GM23338 (cell line): ENCODE measurements at regions not wholly inside any gene's neighbourhood (a gene's known extent, or its start where the extent isn't known, plus 50 kb on each side); places are given as distances from the start of the nearest gene placed in this dataset.

Source experiments
- ATAC-seq: fragments of 200-7000 bp; cut with Tn5 transposase; 3 replicates; pipeline ENCODE4 v1.9.1; 2020
- DNase-seq: peaks from one replicate; pipeline ENCODE4 v3.0.0-alpha.2; 2015; ENCODE audit warnings: low spot score
- H2AFZ ChIP-seq: fragments of 200-600 bp; sonication (generic); 2 replicates; pipeline ENCODE4 v1.8.0; 2016; ENCODE audit warnings: antibody characterized with exemption, mild to moderate bottlenecking, moderate library complexity
- H3F3A ChIP-seq: fragments of 200-600 bp; sonication (generic); replicated peaks from 2 replicates; pipeline ENCODE4 v1.8.0; 2017; ENCODE audit warnings: antibody characterized with exemption, mixed run types, low read depth
- H3K27ac ChIP-seq: fragments of 200-600 bp; sonication (generic); 2 replicates; pipeline ENCODE4 v1.6.1; 2016; ENCODE audit warnings: low read depth
- H3K27me3 ChIP-seq: fragments of 200-600 bp; sonication (generic); 2 replicates; pipeline ENCODE4 v1.8.0; 2016; ENCODE audit warnings: mild to moderate bottlenecking, mixed run types, moderate library complexity; ENCODE audit not compliant: insufficient read depth
- H3K36me3 ChIP-seq: fragments of 200-600 bp; sonication (generic); 2 replicates; pipeline ENCODE4 v1.8.0; 2016; ENCODE audit warnings: mild to moderate bottlenecking; ENCODE audit not compliant: insufficient read depth
- H3K4me1 ChIP-seq: fragments of 200-600 bp; sonication (generic); 2 replicates; pipeline ENCODE4 v1.8.0; 2016; ENCODE audit warnings: mild to moderate bottlenecking, moderate library complexity; ENCODE audit not compliant: insufficient read depth
- H3K4me2 ChIP-seq: fragments of 200-600 bp; sonication (generic); 2 replicates; pipeline ENCODE4 v1.7.1; 2017; ENCODE audit warnings: mixed run types
- H3K4me3 ChIP-seq: fragments of 200-600 bp; sonication (generic); 2 replicates; pipeline ENCODE4 v1.6.1; 2016; ENCODE audit warnings: mixed run types
- H3K79me2 ChIP-seq: fragments of 200-600 bp; sonication (generic); replicated peaks from 2 replicates; pipeline ENCODE4 v1.8.0; 2017; ENCODE audit warnings: mild to moderate bottlenecking; ENCODE audit not compliant: insufficient read depth
- H3K9me2 ChIP-seq: fragments of 200-600 bp; sonication (generic); 2 replicates; pipeline ENCODE4 v1.8.0; 2017; ENCODE audit not compliant: insufficient read depth
- H4K20me1 ChIP-seq: fragments of 200-600 bp; sonication (generic); replicated peaks from 2 replicates; pipeline ENCODE4 v1.8.0; 2017; ENCODE audit warnings: mild to moderate bottlenecking; ENCODE audit not compliant: insufficient read depth
- H3K27ac Mint-ChIP-seq: 2 replicates; pipeline ENCODE4 v1.8.0; 2020; ENCODE audit warnings: inconsistent platforms, mild to moderate bottlenecking, moderate library complexity, mixed read lengths
- H3K27me3 Mint-ChIP-seq: 3 replicates; pipeline ENCODE4 v1.8.0; 2022; ENCODE audit warnings: low read depth, mild to moderate bottlenecking, moderate library complexity, mixed read lengths, inconsistent platforms; ENCODE audit not compliant: insufficient read depth, poor library complexity
- H3K36me3 Mint-ChIP-seq: 3 replicates; pipeline ENCODE4 v1.8.0; 2021; ENCODE audit warnings: low read depth, mild to moderate bottlenecking, inconsistent platforms, moderate library complexity, mixed read lengths
- H3K4me1 Mint-ChIP-seq: 3 replicates; pipeline ENCODE4 v1.8.0; 2020; ENCODE audit warnings: mild to moderate bottlenecking, inconsistent platforms, mixed read lengths
- H3K4me3 Mint-ChIP-seq: 3 replicates; pipeline ENCODE4 v1.8.0; 2021; ENCODE audit warnings: moderate library complexity, mild to moderate bottlenecking, inconsistent platforms, mixed read lengths
- H3K9me3 Mint-ChIP-seq: 3 replicates; pipeline ENCODE4 v1.8.0; 2020; ENCODE audit warnings: moderate library complexity, mild to moderate bottlenecking, inconsistent platforms, mixed read lengths
- CREB1 ChIP-seq: fragments of 250-450 bp; sonication (Bioruptor Pico); IDR thresholded peaks from 2 replicates; pipeline ENCODE4 v1.5.0; 2020; ENCODE audit warnings: low read depth, mild to moderate bottlenecking, moderate library complexity
- ETS1 ChIP-seq: IDR thresholded peaks from 2 replicates; pipeline ENCODE4 v1.6.1; 2016; ENCODE audit warnings: antibody characterized with exemption
- EZH2 ChIP-seq: fragments of 200-600 bp; sonication (generic); IDR thresholded peaks from one replicate; pipeline ENCODE4 v1.8.0; 2017; ENCODE audit warnings: antibody characterized with exemption, mild to moderate bottlenecking, low read depth; ENCODE audit not compliant: unreplicated experiment
- EZH2phosphoT487 ChIP-seq: fragments of 200-600 bp; sonication (generic); IDR thresholded peaks from one replicate; pipeline ENCODE4 v1.8.1; 2018; ENCODE audit warnings: antibody characterized with exemption; ENCODE audit not compliant: unreplicated experiment
- JUNB ChIP-seq: IDR thresholded peaks from one replicate; pipeline ENCODE4 v1.6.1; 2016; ENCODE audit warnings: antibody characterized with exemption; ENCODE audit not compliant: unreplicated experiment
- NANOG ChIP-seq: IDR thresholded peaks from 2 replicates; pipeline ENCODE4 v1.6.1; 2016; ENCODE audit warnings: antibody characterized with exemption, borderline replicate concordance
- POLR2AphosphoS5 ChIP-seq: IDR thresholded peaks from 2 replicates; pipeline ENCODE4 v1.6.1; 2016; ENCODE audit warnings: antibody characterized with exemption, low read depth
- STAT1 ChIP-seq: IDR thresholded peaks from one replicate; pipeline ENCODE4 v1.6.1; 2016; ENCODE audit warnings: antibody characterized with exemption; ENCODE audit not compliant: unreplicated experiment
- ZNF114 ChIP-seq: fragments of 250-450 bp; sonication (Bioruptor Pico); IDR thresholded peaks from 2 replicates; pipeline ENCODE4 v1.5.0; 2020; ENCODE audit warnings: mild to moderate bottlenecking, moderate library complexity
- ZNF331 ChIP-seq: fragments of 250-450 bp; sonication (Bioruptor Pico); IDR thresholded peaks from 2 replicates; pipeline ENCODE4 v1.5.0; 2020; ENCODE audit warnings: low read depth, mild to moderate bottlenecking, moderate library complexity
- ZNF462 ChIP-seq: fragments of 250-450 bp; sonication (Bioruptor Pico); IDR thresholded peaks from 2 replicates; pipeline ENCODE4 v1.5.0; 2020; ENCODE audit warnings: mild to moderate bottlenecking, moderate library complexity
- TF ChIP-seq, protein P1 (sequence below): IDR thresholded peaks from one replicate; pipeline ENCODE4 v1.6.1; 2018; ENCODE audit warnings: antibody characterized with exemption; ENCODE audit not compliant: unreplicated experiment
- TF ChIP-seq, protein P2 (sequence below), 2 experiments: fragments of 200-600 bp in 1 of 2; sonication (generic) in 1 of 2; conservative IDR thresholded peaks; 2 replicates each; pipeline versions ENCODE4 v1.5.1 to v1.6.1; 2016 to 2017; ENCODE audit warnings: antibody characterized with exemption in 2 of 2, low read depth in 2 of 2, mild to moderate bottlenecking in 2 of 2, moderate library complexity in 1 of 2

DNA sequence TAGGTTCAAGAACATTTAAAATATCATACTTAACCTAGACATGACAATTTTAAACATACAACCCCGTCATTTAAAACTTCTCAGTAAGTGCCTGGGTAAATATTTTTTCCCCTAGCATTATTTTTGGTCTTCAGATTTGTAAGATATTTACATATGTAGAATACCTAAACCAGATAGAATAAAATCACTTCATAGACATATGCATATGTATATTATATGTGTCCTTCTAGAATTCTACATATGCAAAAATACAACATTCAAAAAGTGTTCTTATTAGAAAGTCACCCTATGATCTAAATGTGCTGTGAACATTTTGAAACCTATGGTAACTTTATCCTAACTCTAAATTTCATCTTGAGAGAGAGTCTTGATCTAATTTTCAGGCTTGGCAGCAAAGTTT, 1467.0 kb upstream of the B3GALT2 start (continued):
- no peak for TF ChIP-seq ZNF462 (CRISPR knock-in tag)

DNA sequence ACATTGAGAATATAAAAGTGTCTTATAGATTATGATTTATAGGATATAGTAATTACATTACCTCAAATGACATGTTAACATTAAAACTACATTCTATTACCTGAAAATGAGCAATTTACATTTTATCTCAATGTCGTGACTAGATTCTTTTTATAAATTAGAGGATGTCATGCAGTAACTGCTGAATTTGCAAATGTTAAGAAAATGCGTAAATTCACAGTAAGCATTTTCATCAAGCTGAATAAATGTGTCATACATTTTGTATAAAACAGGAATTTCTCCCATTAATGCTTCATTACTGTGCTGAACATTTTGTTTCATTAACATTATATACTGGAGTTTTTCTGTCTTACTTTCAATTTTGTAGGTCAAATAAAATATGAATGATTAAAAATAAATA, 1460.7 kb upstream of the B3GALT2 start:
- no peak for DNase-seq

More for the DNA sequence above, 1460.7 kb upstream of the B3GALT2 start:
- no peak for TF ChIP-seq EZH2phosphoT487
- TF ChIP-seq, protein P1, sequence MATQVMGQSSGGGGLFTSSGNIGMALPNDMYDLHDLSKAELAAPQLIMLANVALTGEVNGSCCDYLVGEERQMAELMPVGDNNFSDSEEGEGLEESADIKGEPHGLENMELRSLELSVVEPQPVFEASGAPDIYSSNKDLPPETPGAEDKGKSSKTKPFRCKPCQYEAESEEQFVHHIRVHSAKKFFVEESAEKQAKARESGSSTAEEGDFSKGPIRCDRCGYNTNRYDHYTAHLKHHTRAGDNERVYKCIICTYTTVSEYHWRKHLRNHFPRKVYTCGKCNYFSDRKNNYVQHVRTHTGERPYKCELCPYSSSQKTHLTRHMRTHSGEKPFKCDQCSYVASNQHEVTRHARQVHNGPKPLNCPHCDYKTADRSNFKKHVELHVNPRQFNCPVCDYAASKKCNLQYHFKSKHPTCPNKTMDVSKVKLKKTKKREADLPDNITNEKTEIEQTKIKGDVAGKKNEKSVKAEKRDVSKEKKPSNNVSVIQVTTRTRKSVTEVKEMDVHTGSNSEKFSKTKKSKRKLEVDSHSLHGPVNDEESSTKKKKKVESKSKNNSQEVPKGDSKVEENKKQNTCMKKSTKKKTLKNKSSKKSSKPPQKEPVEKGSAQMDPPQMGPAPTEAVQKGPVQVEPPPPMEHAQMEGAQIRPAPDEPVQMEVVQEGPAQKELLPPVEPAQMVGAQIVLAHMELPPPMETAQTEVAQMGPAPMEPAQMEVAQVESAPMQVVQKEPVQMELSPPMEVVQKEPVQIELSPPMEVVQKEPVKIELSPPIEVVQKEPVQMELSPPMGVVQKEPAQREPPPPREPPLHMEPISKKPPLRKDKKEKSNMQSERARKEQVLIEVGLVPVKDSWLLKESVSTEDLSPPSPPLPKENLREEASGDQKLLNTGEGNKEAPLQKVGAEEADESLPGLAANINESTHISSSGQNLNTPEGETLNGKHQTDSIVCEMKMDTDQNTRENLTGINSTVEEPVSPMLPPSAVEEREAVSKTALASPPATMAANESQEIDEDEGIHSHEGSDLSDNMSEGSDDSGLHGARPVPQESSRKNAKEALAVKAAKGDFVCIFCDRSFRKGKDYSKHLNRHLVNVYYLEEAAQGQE = no peak
- TF ChIP-seq CREB1 (CRISPR knock-in tag) = no peak
- TF ChIP-seq ZNF331 (CRISPR knock-in tag) = no peak
- TF ChIP-seq EZH2 = no peak
- no peak for TF ChIP-seq ETS1
- no peak for TF ChIP-seq ZNF114 (CRISPR knock-in tag)
- TF ChIP-seq STAT1 = no peak
- no peak for TF ChIP-seq POLR2AphosphoS5
- TF ChIP-seq NANOG = no peak
- no peak for TF ChIP-seq JUNB
- TF ChIP-seq, protein P2, sequence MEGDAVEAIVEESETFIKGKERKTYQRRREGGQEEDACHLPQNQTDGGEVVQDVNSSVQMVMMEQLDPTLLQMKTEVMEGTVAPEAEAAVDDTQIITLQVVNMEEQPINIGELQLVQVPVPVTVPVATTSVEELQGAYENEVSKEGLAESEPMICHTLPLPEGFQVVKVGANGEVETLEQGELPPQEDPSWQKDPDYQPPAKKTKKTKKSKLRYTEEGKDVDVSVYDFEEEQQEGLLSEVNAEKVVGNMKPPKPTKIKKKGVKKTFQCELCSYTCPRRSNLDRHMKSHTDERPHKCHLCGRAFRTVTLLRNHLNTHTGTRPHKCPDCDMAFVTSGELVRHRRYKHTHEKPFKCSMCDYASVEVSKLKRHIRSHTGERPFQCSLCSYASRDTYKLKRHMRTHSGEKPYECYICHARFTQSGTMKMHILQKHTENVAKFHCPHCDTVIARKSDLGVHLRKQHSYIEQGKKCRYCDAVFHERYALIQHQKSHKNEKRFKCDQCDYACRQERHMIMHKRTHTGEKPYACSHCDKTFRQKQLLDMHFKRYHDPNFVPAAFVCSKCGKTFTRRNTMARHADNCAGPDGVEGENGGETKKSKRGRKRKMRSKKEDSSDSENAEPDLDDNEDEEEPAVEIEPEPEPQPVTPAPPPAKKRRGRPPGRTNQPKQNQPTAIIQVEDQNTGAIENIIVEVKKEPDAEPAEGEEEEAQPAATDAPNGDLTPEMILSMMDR (conservative IDR thresholded peaks at IDR 0.05; ENCODE audit: low read depth in 2 of 2) = no peak
- Histone ChIP-seq H3K4me3 (no peak overlapping the region), H3F3A (no peaks in the 10 kb centered on the region), H3K27me3 (no peaks in the 10 kb centered on the region), H3K27ac (no peak overlapping the region), H3K4me2 (no peak overlapping the region), H4K20me1 (no peaks in the 10 kb centered on the region), H3K9me2 (no peaks in the 10 kb centered on the region), H3K4me1 (no peaks in the 10 kb centered on the region), H3K79me2 (no peaks in the 10 kb centered on the region), H3K36me3 (no peaks in the 10 kb centered on the region), H2AFZ (no peak overlapping the region)
- no peaks in the 10 kb centered on the region for H3K36me3 Mint-ChIP-seq
- H3K4me3 Mint-ChIP-seq = no peak overlapping the region
- no peaks in the 10 kb centered on the region for H3K9me3 Mint-ChIP-seq
- no peak overlapping the region for H3K27ac Mint-ChIP-seq
- no peak for ATAC-seq
- H3K27me3 Mint-ChIP-seq = no peaks in the 10 kb centered on the region
- H3K4me1 Mint-ChIP-seq = no peaks in the 10 kb centered on the region
